Heart right ventricle (tissue), 16 donors: ENCODE measurements at regions not wholly inside any gene's neighbourhood (a gene's known extent, or its start where the extent isn't known, plus 50 kb on each side); places are given as distances from the start of the nearest gene placed in this dataset.

Experiments used
- ATAC-seq, 8 donors: fragments of 200-7000 bp; cut with Tn5 transposase; one replicate each; pipeline ENCODE4 v1.9.1; 2020; ENCODE audit warnings: mild to moderate bottlenecking in 8 of 8, moderate library complexity in 8 of 8, moderate number of reproducible peaks in 1 of 8
- DNase-seq, 2 donors: peaks; one replicate each; pipeline ENCODE4 v3.0.0-alpha.2; 2020
- H3K27ac ChIP-seq, 10 donors: fragments of 200-600 bp; sonication (generic) in 2 of 10; one replicate each; pipeline versions ENCODE4 v1.5.0 to v1.8.0; 2020 to 2022; ENCODE audit warnings: mild to moderate bottlenecking in 3 of 10
- H3K27me3 ChIP-seq, 7 donors: fragments of 200-600 bp; one replicate each; pipeline ENCODE4 v1.8.0; 2021 to 2022; ENCODE audit warnings: mild to moderate bottlenecking in 2 of 7
- H3K36me3 ChIP-seq, 9 donors: fragments of 200-600 bp; sonication (generic) in 1 of 9; one replicate each; pipeline versions ENCODE4 v1.5.0 to v1.8.0; 2020 to 2022; ENCODE audit warnings: mild to moderate bottlenecking in 2 of 9
- H3K4me1 ChIP-seq, 9 donors: fragments of 200-600 bp; sonication (generic) in 1 of 9; one replicate each; pipeline versions ENCODE4 v1.5.0 to v1.8.0; 2020 to 2022; ENCODE audit warnings: mild to moderate bottlenecking in 4 of 9
- H3K4me3 ChIP-seq, 10 donors: fragments of 200-600 bp; sonication (generic) in 2 of 10; one replicate each; pipeline versions ENCODE4 v1.5.0 to v1.8.0; 2020 to 2022; ENCODE audit warnings: mild to moderate bottlenecking in 7 of 10, moderate library complexity in 2 of 10
- H3K9me3 ChIP-seq, 11 donors: fragments of 200-600 bp in 10 of 11; sonication (generic) in 2 of 11; one replicate each; pipeline versions ENCODE4 v1.5.0 to v1.8.0; 2013 to 2022; ENCODE audit warnings: mild to moderate bottlenecking in 2 of 11, control low read depth in 1 of 11, moderate library complexity in 1 of 11
- CTCF ChIP-seq, 9 donors: fragments of 200-600 bp; sonication (generic) in 2 of 9; IDR thresholded peaks; one replicate each; pipeline versions ENCODE4 v1.5.0 to v1.8.0; 2021 to 2022; ENCODE audit warnings: antibody characterized with exemption in 9 of 9, mild to moderate bottlenecking in 5 of 9, moderate library complexity in 1 of 9
- WGBS, 2 donors: extraction: QIAGEN DNeasy Blood & Tissue Kit; methylation state at CpG; one replicate each; pipeline ENCODE4 v1.1.7; 2013; ENCODE audit warnings: inconsistent platforms in 1 of 2; 5-methylcytosine and 5-hydroxymethylcytosine counted together
- intact Hi-C, 10 donors: fragments of 100-400 bp; cut with DNase I; formaldehyde crosslinking; loops; one replicate each; pipeline versions ENCODE4 v1.11.1 to v1.14.2; 2022
- donor health status: Arrhythmogenic right ventricular cardiomyopathy.
- donor health status: ischemic (EF 13 %, LVEDD 7.1; RV severe dilation, severe dysfunction).
- donor health status: healthy with polysubstance abuse.
- donor health status: DM: no; HTN: yes; CAD: no.
- donor health status: DM: no; HTN: no; CAD: no.
- donor health status: ischemic (EF 25% LVEDD 6.9; RV normal size, moderate dysfunction).
- donor health status: ischemic (EF 25% LVEDD 5.7; RV mildly dilated, moderate dysfunction).
- donor health status: healthy.
- donor health status: DM: yes; HTN: yes; CAD: no.
- donor health status: Ischemic cardiomyopathy.
- donor health status: ischemic (EF 35%, LVEDD 5.7; RV mildly dilated, moderate dysfunction).
- donor health status: nonischemic (EF 11% LVEDD 7.7; RV severe dilation, severe dysfunction).
- donor health status: DM: yes; HTN: yes; CAD: no.
- donor health status: PGD.
- donor health status: ischemic (EF 29% LVEDD 5.4; RV normal size, mild dysfunction).
- donor health status: nonischemic (EF 23%, LVEDD 6.1; RV moderate dilation, normal function).

- no peak for TF ChIP-seq CTCF (IDR thresholded peaks at IDR 0.05)
- intact Hi-C loops, result no loop called here
- Histone ChIP-seq H3K9me3 (no peaks in the 10 kb centered on the region), H3K4me1 (no peaks in the 10 kb centered on the region), H3K27me3 (peaks cover 0 to 10% (median 0%) of the 10 kb centered on the region in 7 donors), H3K4me3 (no peak overlapping the region), H3K36me3 (no peaks in the 10 kb centered on the region), H3K27ac (no peak overlapping the region)
- ATAC-seq, result no peak
- no peak for DNase-seq
- 97 to 100% methylated on average over 1 of the region's 1 CpG for WGBS, 2 donors
Measured at GRCh38 chr2:7951490-7951889, 730.4 kb upstream of the ID2 start.

- H3K27me3 ChIP-seq, result peaks cover 0 to 10% (median 0%) of the 10 kb centered on the region in 7 donors
- WGBS, 2 donors, result 75 to 79% methylated on average over 15 of the region's 15 CpGs
- no peak overlapping the region for H3K4me3 ChIP-seq
- no peak for TF ChIP-seq CTCF (IDR thresholded peaks at IDR 0.05)
- no peaks in the 10 kb centered on the region for H3K4me1 ChIP-seq
- ATAC-seq (no peak), DNase-seq (no peak)
- no peaks in the 10 kb centered on the region for H3K9me3 ChIP-seq
- H3K36me3 ChIP-seq, result no peaks in the 10 kb centered on the region
- intact Hi-C loops, result no loop called here
- no peak overlapping the region for H3K27ac ChIP-seq
Measured at GRCh38 chr2:7952046-7952745, 729.7 kb upstream of the ID2 start.

GRCh38 chr2:7953195-7953594 lies 728.7 kb upstream of the ID2 start:
- H3K4me1 ChIP-seq, result no peaks in the 10 kb centered on the region
- ATAC-seq, result no peak
- H3K27ac ChIP-seq, result no peak overlapping the region
- no peak for TF ChIP-seq CTCF (IDR thresholded peaks at IDR 0.05)
- H3K9me3 ChIP-seq, result no peaks in the 10 kb centered on the region
- H3K36me3 ChIP-seq, result no peaks in the 10 kb centered on the region
- peaks cover 0 to 10% (median 0%) of the 10 kb centered on the region in 7 donors for H3K27me3 ChIP-seq
- 75 to 76% methylated on average over 6 of the region's 6 CpGs for WGBS, 2 donors
- intact Hi-C loops, result no loop called here
- no peak overlapping the region for H3K4me3 ChIP-seq
- no peak for DNase-seq

GRCh38 chr2:7954234-7954633 lies 727.6 kb upstream of the ID2 start:
- Histone ChIP-seq H3K4me1 (no peaks in the 10 kb centered on the region), H3K36me3 (no peaks in the 10 kb centered on the region), H3K9me3 (no peaks in the 10 kb centered on the region), H3K4me3 (no peak overlapping the region), H3K27me3 (peaks cover 0 to 10% (median 0%) of the 10 kb centered on the region in 7 donors), H3K27ac (no peak overlapping the region)
- ATAC-seq (no peak), DNase-seq (no peak)
- no peak for TF ChIP-seq CTCF (IDR thresholded peaks at IDR 0.05)
- intact Hi-C loops, result no loop called here
- 72 to 73% methylated on average over 4 of the region's 4 CpGs for WGBS, 2 donors
